NCI-H524 (cell line): ENCODE measurements at regions not wholly inside any gene's neighbourhood (a gene's known extent, or its start where the extent isn't known, plus 50 kb on each side); places are given as distances from the start of the nearest gene placed in this dataset.
"Not testable (repeated sequence)": the region's sequence is repeated elsewhere in the genome, so short reads cannot be mapped to it uniquely, and the experiment has no call there.

Source experiments
- DNase-seq, 2 experiments: peaks; one replicate each; lab custom pipeline; 2025; lab: John Stamatoyannopoulos, UW

DNA sequence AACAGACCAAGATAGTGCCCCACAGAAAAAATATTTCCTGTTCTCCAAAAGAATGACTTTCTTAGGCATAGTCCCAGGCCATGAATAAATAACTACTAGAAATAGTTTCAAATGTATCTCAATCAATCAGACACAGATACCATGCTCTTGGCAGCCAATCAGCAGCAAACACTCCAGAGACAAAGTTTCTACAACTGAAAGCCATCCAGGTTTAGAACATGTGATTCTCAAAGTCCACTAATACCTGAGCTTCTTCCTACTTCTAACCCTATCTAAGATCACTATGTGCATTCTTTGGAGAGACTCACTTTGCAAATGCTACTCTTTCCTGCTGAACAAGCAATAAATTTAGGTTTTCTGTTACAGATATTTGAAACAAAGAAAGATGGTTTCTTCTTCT lies 425.8 kb upstream of the GRIN3A start:
- no peak for DNase-seq

DNA sequence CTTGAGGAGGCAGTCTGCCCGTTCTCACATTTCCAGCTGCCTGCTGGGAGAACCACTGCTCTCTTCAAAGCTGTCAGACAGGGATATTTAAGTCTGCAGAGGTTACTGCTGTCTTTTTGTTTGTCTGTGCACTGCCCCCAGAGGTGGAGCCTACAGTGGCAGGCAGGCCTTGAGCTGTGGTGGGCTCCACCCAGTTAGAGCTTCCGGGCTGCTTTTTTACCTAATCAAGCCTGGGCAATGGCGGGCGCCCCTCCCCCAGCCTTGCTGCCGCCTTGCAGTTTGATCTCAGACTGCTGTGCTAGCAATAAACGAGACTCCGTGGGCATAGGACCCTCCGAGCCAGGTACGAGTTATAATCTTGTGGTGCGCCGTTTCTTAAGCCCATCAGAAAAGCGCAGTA lies 414.6 kb upstream of the GRIN3A start:
- DNase-seq: not testable (repeated sequence)

DNA sequence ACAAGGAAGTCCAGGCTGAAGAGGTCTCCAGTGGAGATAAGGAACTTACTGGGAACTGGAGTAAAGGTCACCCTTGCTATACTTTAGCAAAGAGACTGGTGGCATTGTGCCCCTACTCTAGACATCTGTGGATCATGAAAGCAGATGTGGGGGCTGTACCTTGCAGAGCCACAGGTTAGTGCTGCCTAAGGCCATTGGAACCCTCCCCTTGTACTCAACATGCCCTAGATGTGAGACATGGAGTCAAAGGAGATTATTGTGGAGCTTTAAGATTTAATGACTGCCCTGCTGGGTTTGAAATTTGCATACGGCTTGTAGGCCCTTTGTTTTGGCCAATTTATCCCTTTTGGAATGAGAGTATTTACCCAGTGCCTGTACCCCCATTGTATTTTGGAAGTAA lies 397.3 kb upstream of the GRIN3A start:
- no peak for DNase-seq

DNA sequence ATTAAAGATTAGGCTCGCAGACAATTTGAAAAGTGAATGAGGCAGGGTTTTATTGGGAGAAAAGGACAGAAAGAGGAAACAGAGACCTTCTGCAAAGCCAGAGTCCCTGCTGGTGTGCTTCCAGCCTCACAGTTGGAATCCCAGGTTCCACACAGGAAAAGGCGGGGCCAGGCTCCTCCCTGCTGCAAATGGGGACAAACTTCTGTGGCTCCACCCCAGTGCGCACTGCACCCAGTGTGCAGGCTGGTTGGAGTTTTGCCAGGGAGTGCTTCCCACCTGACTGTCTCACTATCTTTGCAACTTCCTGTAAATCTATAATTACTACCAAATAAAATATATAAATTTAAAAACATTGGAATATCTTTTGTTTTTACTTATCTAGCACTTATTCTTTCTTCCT lies 386.0 kb upstream of the GRIN3A start:
- no peak for DNase-seq

DNA sequence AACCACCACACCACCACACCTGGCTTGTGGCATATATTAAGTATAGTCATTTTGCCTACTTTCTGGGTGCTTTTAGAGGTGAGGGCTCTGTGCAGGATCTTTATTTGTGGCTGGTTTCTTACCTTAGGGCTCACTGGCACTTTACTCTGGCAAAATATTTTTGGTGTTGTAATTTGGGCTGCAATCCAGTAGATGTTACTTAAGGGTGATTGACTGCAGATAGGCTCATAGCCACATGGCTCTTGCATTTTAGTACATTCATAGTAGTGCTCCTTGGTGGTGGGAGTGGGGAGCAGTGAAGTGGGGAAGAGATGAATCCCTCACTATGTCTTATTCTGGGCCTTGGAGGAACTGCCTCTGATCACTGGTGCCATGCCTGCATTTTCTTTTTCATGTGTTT lies 376.1 kb upstream of the GRIN3A start:
- DNase-seq: no peak

DNA sequence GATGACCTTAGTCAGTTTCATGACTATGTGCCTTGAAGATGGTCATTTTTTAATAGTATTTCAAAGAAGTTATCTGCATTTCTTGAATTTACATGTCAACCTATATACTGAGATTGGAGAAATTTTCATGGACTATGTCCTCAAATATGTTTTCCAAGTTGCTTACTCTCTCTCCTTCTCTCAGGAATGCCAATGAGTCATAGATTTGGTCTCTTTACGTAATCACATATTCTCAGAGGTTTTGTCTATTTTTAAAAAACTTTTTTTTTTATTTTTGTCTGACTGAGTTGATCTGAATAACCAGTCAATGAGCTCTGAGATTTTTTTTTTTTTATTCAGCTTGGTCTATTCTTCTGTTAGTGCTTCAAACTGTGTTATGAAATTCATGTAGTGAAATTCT lies 374.7 kb upstream of the GRIN3A start:
- no peak for DNase-seq

DNA sequence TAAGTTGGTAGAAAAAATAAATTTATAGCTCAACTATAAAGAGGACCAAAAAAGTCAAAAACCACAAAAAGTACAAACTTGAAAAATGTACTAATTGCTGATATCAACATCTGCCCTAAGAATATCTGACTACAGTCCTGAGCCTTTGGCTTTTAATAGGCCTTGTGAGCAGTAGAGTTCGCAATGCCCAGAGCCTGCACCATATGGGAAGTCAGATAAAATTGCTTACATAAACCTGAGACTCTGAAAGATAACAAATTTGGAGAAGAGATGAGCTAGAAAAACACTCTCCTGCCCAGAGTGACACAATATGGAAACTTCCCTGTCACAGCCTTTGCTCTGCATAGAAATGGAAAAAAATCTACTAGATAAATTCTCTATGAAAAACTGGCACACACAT lies 368.0 kb upstream of the GRIN3A start:
- peak in 1 of 2 experiments; percentile 38 for DNase-seq

DNA sequence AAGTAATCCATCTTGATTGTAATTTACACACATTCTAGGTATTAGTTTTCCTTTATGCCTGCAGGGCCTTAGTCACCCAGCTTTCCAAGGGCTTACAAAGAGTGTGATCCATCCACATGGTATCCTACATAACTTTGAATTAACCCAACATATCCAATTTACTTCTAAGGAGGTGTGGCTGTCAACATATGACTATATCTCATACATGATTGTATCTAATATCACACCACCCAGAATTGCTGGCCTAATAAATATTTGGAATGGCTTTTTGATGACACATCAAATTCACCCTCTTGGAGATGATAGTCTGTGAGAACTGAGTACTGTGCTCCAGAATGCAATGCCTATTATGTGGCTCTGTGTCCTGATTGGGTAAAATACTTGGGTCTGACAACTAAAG lies 363.3 kb upstream of the GRIN3A start:
- no peak for DNase-seq

DNA sequence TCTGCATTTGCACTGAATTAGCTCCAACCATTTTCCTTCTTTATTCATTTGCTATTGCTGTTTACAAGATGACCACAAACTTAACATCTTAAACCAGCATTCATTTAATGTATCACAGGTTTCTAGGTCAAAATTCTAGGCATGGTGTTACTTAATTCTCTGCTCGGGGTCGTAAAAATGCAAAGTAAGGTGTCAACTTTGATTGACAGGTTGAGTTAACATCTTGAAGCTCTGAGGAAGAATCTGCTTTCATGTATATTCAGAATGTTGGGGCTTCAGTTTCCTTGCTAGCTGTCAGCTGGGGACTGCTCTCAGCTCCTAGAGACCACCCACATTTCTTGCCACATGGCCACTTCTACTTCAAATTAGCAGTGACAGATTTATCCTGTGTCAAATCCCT lies 348.7 kb upstream of the GRIN3A start:
- DNase-seq: peak; percentile 88 to 98

DNA sequence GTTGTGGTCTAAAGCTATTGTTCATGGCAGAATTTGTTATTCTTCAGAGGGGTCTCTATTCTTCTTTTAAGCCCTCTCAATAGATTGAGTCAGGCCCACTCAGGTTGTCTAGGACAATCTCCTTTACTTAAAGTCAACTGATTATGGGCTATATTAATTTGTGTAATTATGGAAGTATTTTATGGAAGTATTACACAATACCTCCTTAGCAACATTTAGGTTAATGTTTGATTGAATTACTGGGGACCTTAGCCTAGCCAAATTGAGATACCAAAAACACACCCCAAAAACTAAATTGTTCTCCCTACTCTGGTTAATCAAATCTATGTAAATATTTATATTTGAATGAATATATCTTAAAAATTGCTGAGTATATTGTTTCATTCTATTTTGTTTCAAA lies 347.1 kb upstream of the GRIN3A start:
- DNase-seq: no peak

DNA sequence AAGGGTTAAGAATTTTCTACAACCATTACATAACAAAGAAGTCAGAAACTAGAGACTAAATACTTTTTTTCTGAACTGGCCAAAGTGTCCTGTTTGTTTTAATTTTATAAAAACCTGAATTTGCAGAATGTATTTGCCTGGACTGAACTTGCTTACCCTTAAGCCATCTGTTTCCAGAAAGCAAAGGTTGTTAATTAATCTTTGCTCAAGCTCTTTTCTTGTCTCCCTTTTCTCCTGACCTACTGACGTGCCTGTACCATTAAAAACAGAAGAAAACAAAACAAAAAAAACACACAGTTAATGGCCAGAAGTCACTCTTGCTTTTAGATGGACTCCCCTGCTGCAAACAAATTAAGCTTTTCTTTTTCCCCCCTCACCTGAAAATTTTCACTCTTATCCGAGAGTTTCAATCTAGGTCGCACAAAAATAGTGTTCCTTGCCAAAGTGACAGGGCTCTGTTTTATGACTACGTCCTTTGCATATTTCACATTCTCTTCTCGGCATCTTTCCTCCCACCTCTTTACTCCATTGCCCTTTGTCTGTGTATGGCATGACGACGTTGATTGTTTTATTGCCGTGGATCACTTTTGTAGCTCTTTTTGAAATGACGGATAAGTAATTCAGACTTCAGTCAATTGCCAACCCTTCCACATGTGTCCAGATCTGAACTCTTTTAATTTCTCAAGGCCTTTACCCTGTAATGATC lies 333.8 kb upstream of the GRIN3A start:
- DNase-seq: no peak

DNA sequence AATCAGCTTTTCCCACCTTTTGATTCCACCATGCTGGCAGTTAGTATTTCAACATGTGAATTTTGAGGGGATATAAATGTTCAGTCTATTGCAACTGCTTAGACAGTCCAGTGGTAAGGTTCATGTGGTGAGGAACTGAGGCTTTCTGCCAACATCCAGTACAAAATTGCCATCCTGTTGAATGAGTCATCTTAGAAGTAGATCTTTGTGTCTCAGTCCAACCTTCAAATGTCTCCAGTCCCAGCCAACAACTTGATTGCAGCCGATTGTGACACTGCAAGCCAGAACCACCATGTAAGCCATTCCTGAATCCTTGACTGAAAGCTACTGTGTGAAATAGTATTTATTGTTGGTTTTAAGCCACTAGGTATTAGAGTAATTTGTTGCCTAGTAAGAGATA lies 331.5 kb upstream of the GRIN3A start:
- no peak for DNase-seq

DNA sequence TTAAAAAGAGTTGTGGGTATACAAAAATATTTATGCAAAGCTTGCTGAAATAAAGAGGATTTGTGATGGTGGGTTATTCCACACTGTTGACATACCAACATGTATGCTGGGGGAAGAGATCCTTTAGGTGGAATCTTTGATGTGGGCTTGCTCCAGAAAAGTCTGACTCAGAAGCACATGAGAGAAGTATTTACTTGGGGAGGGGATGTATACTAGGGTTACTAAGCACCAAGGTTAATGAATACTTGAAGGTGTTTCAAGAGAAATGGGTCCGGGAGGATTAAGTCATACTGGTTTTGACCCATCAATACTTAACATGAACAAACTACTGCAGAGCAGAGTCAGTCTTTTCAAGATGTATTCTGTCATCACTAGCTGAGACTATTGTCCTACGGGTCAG lies 316.4 kb upstream of the GRIN3A start:
- no peak for DNase-seq

DNA sequence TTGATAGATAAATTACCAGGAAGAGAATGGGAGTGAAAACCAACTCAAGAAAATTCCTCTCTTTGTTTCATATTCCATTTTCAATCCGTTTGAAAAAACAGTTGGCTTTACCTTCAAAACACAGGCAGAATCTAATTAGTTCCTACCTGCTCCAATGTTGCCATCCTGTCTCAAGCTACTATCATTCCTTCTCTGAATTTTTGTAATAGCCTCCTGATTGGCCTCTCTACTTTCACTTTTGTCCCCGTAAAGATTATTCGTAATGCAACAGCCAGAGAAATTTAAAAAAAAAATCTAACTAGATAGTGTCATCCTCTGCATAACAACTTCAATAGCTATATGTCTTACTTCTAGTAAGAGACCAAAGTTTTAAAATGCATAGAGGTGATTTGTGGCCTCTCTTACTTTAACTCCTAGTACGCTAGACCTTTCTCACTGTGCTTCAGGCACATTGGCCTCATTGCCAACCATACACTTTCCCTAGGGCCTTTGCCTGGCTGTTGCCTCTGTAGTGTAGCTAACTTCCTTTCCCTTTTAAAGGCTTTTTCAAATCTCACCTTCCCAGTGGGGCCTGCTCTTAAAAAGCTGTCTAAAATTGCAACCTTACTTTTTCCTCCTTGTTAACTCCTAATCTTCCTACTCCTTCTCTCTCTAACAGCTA lies 311.3 kb upstream of the GRIN3A start:
- DNase-seq: no peak

DNA sequence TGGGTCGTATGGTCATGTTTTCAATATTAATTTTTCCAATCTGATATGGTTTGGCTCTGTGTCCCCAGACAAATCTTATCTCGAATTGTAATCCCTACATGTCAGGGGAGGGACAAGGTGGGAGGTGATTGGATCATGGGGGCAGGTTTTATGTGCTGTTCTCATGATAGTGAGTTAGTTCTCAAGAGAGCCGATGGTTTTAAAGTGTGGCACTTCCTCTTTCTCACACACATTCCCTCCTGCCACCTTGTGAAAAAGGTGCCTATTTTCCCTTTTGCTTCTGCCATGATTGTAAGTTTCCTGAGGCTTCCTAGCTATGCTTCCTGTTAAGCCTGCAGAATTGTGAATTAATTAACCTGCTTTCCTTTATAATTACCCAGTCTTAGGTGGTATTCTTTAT lies 309.1 kb upstream of the GRIN3A start:
- no peak for DNase-seq

DNA sequence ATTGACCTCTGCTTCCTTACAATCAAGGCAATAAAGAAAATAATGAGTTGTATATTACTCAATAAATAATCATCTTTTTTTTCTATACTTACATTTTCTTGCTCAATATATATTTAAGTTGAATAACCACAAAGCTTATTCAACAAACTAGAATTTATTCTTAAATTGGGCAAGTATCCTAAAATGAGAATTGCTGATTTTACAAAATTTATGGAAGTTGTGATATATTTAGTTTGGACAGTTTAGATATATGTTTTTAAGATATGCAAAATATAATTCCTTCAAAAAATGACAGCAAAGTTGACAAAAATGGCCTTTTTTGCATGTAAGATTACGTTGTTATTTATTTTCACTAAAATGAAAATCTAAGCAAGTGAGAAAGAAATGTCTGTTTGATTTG lies 305.7 kb upstream of the GRIN3A start:
- no peak for DNase-seq

DNA sequence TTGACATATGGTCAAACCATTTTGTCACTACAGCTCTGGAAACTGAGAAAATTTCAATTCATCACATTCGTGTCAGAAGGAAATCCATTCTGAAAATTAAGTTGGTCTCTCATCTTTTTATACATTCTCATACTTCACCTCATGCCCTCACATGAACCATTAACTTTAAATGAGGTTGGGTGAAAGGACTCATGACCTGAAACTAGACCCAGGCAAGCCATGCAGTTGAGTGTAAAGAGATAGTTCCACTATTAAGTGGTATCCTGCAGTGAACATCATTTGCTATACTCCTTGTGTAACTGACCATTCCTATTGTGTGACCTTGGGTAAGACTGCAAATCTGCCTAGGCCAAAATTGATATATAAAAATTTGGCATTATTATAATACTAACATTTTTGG lies 299.6 kb upstream of the GRIN3A start:
- DNase-seq: no peak

DNA sequence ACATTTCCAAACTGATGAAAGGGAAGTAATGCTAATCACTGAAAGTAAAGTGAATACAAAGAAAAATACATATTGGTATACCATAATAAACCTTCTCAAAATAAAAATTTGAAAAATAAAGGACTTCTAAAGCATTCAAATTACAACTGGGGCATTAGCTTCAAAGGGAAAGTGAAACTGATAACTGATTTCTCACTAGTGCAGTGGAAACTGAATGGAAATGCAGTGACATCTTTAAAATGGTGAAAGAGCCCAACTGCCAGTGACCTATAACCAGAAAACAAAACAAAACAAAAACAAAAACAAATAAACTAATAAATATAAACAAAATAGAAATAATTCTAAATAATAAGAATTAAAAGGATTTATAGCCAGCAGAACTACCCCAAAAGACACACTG lies 297.5 kb upstream of the GRIN3A start:
- no peak for DNase-seq

DNA sequence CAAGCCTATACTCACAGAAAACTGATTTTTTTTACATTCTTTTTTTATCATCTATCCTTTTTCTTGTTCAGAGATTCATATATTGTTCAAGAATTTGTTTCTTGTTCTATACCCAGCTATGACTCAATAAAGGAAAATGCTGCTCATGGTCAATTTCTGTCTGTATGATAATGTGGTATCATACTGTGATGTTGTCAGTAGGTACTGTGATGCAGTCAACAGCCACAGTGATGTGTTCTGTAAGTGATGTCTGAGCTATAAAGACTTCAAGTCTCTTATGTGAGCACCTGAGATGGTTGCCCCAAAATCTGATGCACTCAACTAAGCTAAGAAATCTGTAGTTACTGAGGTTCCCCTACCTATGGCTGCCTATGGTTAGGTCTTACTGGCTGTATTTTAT lies 294.2 kb upstream of the GRIN3A start:
- DNase-seq: no peak

DNA sequence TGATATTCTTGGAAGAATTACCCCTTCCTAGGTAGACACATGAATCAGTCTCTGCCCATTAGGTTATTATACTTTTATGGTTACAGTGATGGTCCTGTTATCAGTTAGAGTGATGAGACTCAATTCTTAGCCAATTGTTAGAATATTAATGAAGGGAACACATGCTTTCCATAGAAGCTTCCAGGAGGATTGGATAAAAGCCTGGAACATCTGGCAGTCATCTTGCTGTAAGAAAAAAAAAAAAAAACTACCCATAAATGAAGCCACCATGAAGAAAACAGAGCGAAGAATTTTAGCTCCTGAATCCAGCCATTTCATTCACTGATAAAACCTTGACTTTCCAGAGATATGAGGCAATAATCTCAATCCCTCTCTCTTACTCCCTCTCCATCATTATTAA lies 262.5 kb upstream of the GRIN3A start:
- DNase-seq: peak in 1 of 2 experiments; percentile 41

DNA sequence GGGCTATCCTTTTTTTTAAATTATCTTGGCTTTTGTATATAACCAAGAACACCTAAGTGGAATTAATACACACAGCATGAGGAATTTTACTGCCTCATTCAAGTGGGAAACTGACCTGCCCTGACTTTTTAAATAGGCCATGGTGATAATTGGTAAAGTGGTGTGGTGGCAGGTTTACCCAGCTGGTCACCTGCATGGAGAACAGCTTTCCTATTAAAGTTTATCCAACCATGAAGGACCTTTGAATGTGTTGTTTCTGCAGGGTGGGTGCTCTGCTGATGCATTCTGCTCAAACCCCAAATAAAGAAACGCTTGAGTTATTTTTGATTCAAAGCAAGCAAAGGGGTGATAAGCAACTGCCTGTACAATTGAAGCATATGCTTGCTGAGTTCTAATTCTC lies 261.0 kb upstream of the GRIN3A start:
- DNase-seq: peak; percentile 81 to 92

DNA sequence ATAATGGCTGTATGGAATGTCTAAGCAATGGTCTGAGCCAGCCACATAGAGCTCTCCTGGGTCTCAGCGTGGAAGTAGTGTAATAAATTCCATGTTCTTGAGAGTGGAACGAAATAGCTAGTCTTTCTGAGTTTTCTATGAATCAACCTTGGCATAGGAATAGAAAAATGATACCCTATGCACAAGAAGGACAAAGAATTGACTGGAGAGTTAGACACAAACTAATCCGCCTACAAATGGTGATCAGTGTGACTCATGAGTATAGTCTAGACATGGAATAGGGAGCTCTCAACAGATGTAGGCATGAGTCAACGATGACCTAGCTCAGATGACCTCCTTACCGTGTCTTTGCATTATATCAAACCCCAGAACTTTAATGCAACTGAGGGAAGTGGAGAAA lies 256.8 kb upstream of the GRIN3A start:
- DNase-seq: no peak

DNA sequence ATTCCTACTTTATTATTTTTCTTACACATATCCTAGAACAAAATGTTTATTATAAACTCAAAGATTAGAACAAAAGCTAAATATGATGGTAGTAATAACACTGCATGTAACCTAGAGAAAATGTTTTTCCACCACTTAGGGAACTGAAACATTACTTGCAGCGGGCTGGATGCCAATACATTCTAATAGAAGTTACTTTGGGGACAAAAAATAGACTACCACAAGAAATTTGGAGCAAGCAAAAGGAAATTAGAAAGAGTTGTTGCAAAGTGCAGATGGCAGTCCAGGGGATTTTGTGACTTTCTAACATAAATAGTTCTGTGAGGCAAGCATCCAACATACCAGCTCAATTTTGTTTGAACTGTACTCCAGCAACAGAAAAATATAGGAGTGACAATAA lies 255.3 kb upstream of the GRIN3A start:
- no peak for DNase-seq

DNA sequence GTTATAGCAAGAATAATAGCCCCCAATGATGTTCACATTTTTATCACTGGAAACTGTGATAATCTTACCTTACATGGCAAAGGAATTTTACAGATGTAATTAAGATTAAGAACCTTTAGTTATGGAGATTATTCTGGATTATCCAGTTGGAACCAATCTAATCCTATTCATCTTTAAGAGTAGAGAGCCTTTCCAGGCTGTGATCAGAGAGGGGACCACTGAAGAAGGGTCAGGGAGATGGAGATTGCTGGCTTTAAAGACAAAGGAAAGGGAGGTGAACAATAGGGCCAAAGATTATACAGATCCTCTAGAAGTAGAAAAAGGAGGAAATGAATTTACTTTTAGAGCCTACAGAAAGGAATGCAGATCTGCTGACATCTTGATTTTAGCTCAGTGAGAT lies 253.5 kb upstream of the GRIN3A start:
- DNase-seq: no peak
